ENCODE measurements at regions not wholly inside any gene's neighbourhood (a gene's known extent, or its start where the extent isn't known, plus 50 kb on each side); places are given as distances from the start of the nearest gene placed in this dataset.
"Not testable (repeated sequence)": the region's sequence is repeated elsewhere in the genome, so short reads cannot be mapped to it uniquely, and the experiment has no call there.

GRCh38 chr13:60850526-60850925, 453.5 kb downstream of the TDRD3 start:
- intact Hi-C loops (cut with DNase I), result no loop called here
- ATAC-seq (no peak), DNase-seq (no peak)
- Histone ChIP-seq H3K27me3 (ENCODE audit: insufficient read depth in 3 of 3, low read length in 2 of 3) (no peaks in the 10 kb centered on the region), H3K27ac (no peak overlapping the region), H3K4me3 (no peak overlapping the region), H3K36me3 (ENCODE audit: insufficient read depth in 1 of 2, low read depth in 1 of 2) (no peaks in the 10 kb centered on the region), H3K4me1 (no peaks in the 10 kb centered on the region), H3K9me3 (no peaks in the 10 kb centered on the region)
- TF ChIP-seq, protein P1, sequence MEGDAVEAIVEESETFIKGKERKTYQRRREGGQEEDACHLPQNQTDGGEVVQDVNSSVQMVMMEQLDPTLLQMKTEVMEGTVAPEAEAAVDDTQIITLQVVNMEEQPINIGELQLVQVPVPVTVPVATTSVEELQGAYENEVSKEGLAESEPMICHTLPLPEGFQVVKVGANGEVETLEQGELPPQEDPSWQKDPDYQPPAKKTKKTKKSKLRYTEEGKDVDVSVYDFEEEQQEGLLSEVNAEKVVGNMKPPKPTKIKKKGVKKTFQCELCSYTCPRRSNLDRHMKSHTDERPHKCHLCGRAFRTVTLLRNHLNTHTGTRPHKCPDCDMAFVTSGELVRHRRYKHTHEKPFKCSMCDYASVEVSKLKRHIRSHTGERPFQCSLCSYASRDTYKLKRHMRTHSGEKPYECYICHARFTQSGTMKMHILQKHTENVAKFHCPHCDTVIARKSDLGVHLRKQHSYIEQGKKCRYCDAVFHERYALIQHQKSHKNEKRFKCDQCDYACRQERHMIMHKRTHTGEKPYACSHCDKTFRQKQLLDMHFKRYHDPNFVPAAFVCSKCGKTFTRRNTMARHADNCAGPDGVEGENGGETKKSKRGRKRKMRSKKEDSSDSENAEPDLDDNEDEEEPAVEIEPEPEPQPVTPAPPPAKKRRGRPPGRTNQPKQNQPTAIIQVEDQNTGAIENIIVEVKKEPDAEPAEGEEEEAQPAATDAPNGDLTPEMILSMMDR (IDR thresholded peaks at IDR 0.05), result no peak
- WGBS, 3 donors, result 49 to 62% (median 57%) methylated on average over 2 of the region's 2 CpGs

DNA sequence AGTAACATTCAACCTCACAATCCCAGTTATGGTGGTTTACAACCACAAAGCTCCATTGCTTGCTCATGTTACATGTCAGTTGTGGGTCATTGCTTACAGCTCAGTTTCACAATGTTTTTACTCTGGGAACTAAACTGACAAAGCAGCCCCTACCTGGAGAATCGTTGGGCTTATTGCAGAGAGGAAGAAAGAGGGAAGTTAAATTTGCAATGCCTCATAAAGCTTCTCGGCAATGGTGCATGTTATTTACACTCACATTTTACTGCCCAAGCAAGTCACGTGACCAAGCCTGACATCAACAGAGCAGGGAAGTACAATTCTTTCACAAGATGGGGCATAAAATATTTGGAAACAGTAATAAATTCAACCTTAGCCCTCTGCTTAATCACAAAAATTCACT, 441.6 kb downstream of the TDRD3 start:
- WGBS, 3 donors, result 19 to 34% (median 20%) methylated on average over 3 of the region's 3 CpGs
- no peak for ATAC-seq

GRCh38 chr13:60837806-60838205, 440.8 kb downstream of the TDRD3 start:
- H3K4me1 ChIP-seq, result no peaks in the 10 kb centered on the region
- WGBS, 3 donors, result 25 to 42% (median 34%) methylated on average over 1 of the region's 1 CpG
- ATAC-seq (no peak), DNase-seq (no peak)
- H3K27ac ChIP-seq, result no peak overlapping the region
- no peak overlapping the region for H3K4me3 ChIP-seq
- no peaks in the 10 kb centered on the region for H3K27me3 ChIP-seq (ENCODE audit: insufficient read depth in 3 of 3, low read length in 2 of 3)
- no peaks in the 10 kb centered on the region for H3K36me3 ChIP-seq (ENCODE audit: insufficient read depth in 1 of 2, low read depth in 1 of 2)
- TF ChIP-seq, protein P1 (IDR thresholded peaks at IDR 0.05), result no peak
- peaks cover 10% of the 10 kb centered on the region for H3K9me3 ChIP-seq
- intact Hi-C loops (cut with DNase I), result no loop called here

More for the DNA sequence above, 441.6 kb downstream of the TDRD3 start:
- H3K27me3 ChIP-seq (ENCODE audit: insufficient read depth in 3 of 3, low read length in 2 of 3), result no peaks in the 10 kb centered on the region
- H3K4me3 ChIP-seq, result no peak overlapping the region
- no peaks in the 10 kb centered on the region for H3K4me1 ChIP-seq
- TF ChIP-seq, protein P1 (IDR thresholded peaks at IDR 0.05), result no peak
- intact Hi-C loops (cut with DNase I), result no loop called here
- H3K9me3 ChIP-seq, result peaks cover 7% of the 10 kb centered on the region
- no peak for DNase-seq
- no peak overlapping the region for H3K27ac ChIP-seq
- no peaks in the 10 kb centered on the region for H3K36me3 ChIP-seq (ENCODE audit: insufficient read depth in 1 of 2, low read depth in 1 of 2)

DNA sequence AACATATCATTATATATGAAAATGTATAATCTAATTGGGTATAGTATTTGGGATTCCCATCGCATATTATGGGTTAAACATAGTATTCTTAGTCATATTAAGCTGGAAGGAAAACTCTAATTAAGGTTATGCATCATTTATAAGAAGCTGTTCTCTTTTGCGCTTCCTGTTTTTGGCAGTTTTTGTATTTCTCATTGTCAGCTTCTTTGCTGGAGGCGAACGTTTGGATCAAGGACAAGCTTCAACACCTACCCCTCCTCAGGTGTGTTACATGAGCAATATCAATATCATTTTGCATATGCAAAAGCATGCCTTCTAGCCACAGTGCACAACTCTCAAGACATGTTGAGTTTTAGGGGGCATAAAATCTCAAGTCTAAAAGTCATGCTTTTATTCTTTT, 439.8 kb downstream of the TDRD3 start:
- WGBS, 3 donors, result 81 to 89% (median 83%) methylated on average over 4 of the region's 4 CpGs
- TF ChIP-seq, protein P1 (IDR thresholded peaks at IDR 0.05), result no peak
- H3K27me3 ChIP-seq (ENCODE audit: insufficient read depth in 3 of 3, low read length in 2 of 3), result no peaks in the 10 kb centered on the region
- intact Hi-C loops (cut with DNase I), result no loop called here
- DNase-seq (no peak), ATAC-seq (no peak)
- H3K36me3 ChIP-seq (ENCODE audit: insufficient read depth in 1 of 2, low read depth in 1 of 2), result no peaks in the 10 kb centered on the region
- H3K4me3 ChIP-seq, result no peak overlapping the region
- H3K9me3 ChIP-seq, result peaks cover 10% of the 10 kb centered on the region
- H3K4me1 ChIP-seq, result no peaks in the 10 kb centered on the region
- no peak overlapping the region for H3K27ac ChIP-seq

DNA sequence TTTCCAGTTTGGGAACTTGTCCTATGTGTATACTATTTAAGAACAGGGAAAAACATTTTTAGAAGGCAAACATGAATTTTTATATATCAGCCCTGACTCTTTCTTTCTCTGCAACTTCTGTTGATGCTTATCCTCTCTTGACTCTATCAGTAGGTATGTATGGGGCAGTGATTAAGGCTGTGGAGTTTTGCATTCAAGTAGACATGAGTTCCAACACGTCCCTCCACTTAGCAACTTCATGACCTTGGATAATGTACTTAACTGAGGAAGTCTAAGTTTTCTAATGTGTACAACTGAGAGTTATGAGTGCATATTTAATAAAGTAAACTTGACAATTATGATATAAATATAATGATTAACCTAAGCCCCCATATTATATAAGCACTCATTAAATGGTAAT, 414.6 kb downstream of the TDRD3 start:
- WGBS, 3 donors, result 74 to 85% (median 81%) methylated on average over 1 of the region's 1 CpG
- Histone ChIP-seq H3K36me3 (ENCODE audit: insufficient read depth in 1 of 2, low read depth in 1 of 2) (no peaks in the 10 kb centered on the region), H3K4me3 (no peak overlapping the region), H3K27me3 (ENCODE audit: insufficient read depth in 3 of 3, low read length in 2 of 3) (no peaks in the 10 kb centered on the region), H3K4me1 (no peaks in the 10 kb centered on the region), H3K9me3 (no peaks in the 10 kb centered on the region), H3K27ac (no peak overlapping the region)
- intact Hi-C loops (cut with DNase I), result no loop called here
- ATAC-seq, result no peak
- TF ChIP-seq, protein P1 (IDR thresholded peaks at IDR 0.05), result no peak
- DNase-seq, result no peak

DNA sequence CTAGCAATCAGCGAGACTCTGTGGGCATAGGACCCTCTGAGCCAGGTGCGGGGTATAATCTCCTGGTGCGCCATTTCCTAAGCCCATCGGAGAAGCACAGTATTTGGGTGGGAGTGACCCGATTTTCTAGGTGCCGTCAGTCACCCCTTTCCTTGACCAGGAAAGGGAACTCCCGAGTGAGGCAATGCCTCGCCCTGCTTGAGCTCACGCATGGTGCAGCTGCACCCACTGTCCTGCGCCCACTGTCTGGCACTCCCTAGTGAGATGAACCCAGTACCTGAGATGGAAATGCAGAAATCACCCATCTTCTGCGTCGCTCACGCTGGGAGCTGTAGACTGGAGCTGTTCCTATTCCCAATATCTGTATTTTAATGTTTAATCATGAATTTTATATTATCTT, 408.6 kb downstream of the TDRD3 start:
- ATAC-seq; H3K4me3 ChIP-seq; H3K9me3 ChIP-seq; H3K36me3 ChIP-seq (ENCODE audit: insufficient read depth in 1 of 2, low read depth in 1 of 2); H3K27me3 ChIP-seq (ENCODE audit: insufficient read depth in 3 of 3, low read length in 2 of 3); intact Hi-C loops (cut with DNase I); DNase-seq; H3K27ac ChIP-seq; H3K4me1 ChIP-seq: not testable (repeated sequence)
- WGBS, 3 donors, result 93 to 96% (median 95%) methylated on average over 13 of the region's 13 CpGs

All from psoas muscle (tissue), 7 donors.